ENCODE measurements at regions not wholly inside any gene's neighbourhood (a gene's known extent, or its start where the extent isn't known, plus 50 kb on each side); places are given as distances from the start of the nearest gene placed in this dataset.

DNA sequence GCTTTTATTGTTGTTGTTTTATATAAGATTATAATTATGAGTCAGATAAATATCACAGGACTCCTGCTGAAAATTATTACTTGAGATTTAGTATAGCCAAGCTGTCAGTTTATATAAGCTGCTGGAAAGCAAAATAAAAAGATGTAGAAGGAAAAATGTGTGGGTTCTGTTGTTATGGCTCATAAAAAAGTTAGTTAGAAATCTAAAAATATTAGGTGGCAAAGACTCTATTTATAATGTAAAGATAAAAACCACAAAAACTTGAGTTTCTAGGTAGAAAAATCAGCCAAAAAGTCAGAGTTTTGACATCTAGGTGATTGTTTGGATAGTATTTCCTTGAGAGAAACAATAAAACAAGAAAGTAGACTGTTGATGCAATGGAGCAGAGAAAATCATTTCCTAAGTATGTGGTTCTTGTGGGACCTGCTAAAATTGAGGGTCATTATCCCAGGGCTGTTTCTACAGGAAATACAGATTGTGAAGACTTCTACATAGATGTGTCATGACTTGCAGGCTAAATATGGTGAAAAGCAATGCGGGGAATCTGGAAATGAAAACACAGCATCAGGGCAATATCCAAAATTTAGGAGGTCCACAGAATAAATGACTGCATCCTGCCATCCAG, 1109.6 kb upstream of the CADM2 start:
- H3K36me3 ChIP-seq (ENCODE audit: control insufficient read depth in 2 of 2, insufficient read depth in 2 of 2, low read length in 1 of 2) = no peaks in the 10 kb centered on the region
- H3K4me1 ChIP-seq (ENCODE audit: control insufficient read depth in 2 of 2, insufficient read depth in 2 of 2, low read length in 1 of 2) = no peaks in the 10 kb centered on the region
- no peak overlapping the region for H3K4me3 ChIP-seq (ENCODE audit: low read depth in 1 of 2, low read length in 2 of 2)
- H3K9me3 ChIP-seq (ENCODE audit: control insufficient read depth in 2 of 2, insufficient read depth in 1 of 2, low read depth in 1 of 2, low read length in 1 of 2) = no peaks in the 10 kb centered on the region
- H3K27me3 ChIP-seq (ENCODE audit: control insufficient read depth in 1 of 2, insufficient read depth in 2 of 2, low read length in 2 of 2) = no peaks in the 10 kb centered on the region
- 77 to 92% methylated on average over 1 of the region's 1 CpG for WGBS, 2 donors
- no peak overlapping the region for H3K27ac ChIP-seq (ENCODE audit: low read depth in 2 of 2, low read length in 1 of 2)

DNA sequence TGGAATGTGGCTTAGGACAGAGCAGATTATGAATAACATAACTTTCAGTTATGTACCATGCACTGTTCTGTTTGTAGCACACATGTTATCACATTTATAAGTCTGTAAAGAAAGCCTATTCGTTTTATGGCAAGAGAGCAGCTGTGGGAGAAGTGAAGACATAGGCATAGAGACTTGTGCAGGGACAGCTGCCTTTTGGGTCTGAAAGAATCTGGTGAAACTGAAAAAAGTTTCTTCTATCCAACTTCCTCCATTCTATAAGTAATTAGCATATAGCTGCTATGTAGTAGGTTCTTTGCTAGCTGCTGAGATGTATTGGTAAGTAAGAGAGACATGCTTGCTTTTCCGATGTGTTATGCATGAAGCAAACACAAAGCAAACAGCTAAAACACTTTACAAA, 1095.4 kb upstream of the CADM2 start:
- H3K9me3 ChIP-seq (ENCODE audit: control insufficient read depth in 2 of 2, insufficient read depth in 1 of 2, low read depth in 1 of 2, low read length in 1 of 2) = peaks cover 0 to 4% of the 10 kb centered on the region in 2 donors
- H3K27ac ChIP-seq (ENCODE audit: low read depth in 2 of 2, low read length in 1 of 2) = no peak overlapping the region
- H3K27me3 ChIP-seq (ENCODE audit: control insufficient read depth in 1 of 2, insufficient read depth in 2 of 2, low read length in 2 of 2) = no peaks in the 10 kb centered on the region
- H3K4me3 ChIP-seq (ENCODE audit: low read depth in 1 of 2, low read length in 2 of 2) = no peak overlapping the region
- no peaks in the 10 kb centered on the region for H3K36me3 ChIP-seq (ENCODE audit: control insufficient read depth in 2 of 2, insufficient read depth in 2 of 2, low read length in 1 of 2)
- H3K4me1 ChIP-seq (ENCODE audit: control insufficient read depth in 2 of 2, insufficient read depth in 2 of 2, low read length in 1 of 2) = no peaks in the 10 kb centered on the region
- 64 to 67% methylated on average over 2 of the region's 2 CpGs for WGBS, 2 donors

GRCh38 chr3:83868909-83869567, 1089.8 kb upstream of the CADM2 start:
- 86 to 89% methylated on average over 2 of the region's 2 CpGs for WGBS, 2 donors
- H3K9me3 ChIP-seq (ENCODE audit: control insufficient read depth in 2 of 2, insufficient read depth in 1 of 2, low read depth in 1 of 2, low read length in 1 of 2) = no peaks in the 10 kb centered on the region

DNA sequence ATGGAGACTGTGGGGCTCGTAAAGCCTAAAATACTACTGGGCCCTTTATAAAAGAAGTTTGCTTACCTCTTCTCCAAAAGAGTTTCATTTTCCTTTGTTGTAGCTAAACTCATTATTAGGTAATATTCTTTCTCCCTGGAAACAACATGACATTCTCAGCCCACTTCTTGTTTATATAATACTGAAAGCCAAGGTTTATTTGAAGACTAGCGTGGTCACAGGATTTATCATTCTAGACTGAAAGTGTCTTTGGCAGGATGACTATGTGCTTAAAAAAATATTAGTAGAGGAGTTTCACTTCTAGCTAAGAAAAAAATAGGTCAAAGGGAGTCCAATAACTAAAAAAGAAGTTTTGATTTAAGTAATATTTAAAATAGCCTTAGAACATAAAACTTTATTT, 1085.2 kb upstream of the CADM2 start:
- H3K4me1 ChIP-seq (ENCODE audit: control insufficient read depth in 2 of 2, insufficient read depth in 2 of 2, low read length in 1 of 2) = no peaks in the 10 kb centered on the region
- no peaks in the 10 kb centered on the region for H3K27me3 ChIP-seq (ENCODE audit: control insufficient read depth in 1 of 2, insufficient read depth in 2 of 2, low read length in 2 of 2)
- H3K4me3 ChIP-seq (ENCODE audit: low read depth in 1 of 2, low read length in 2 of 2) = no peak overlapping the region
- H3K36me3 ChIP-seq (ENCODE audit: control insufficient read depth in 2 of 2, insufficient read depth in 2 of 2, low read length in 1 of 2) = no peaks in the 10 kb centered on the region
- H3K27ac ChIP-seq (ENCODE audit: low read depth in 2 of 2, low read length in 1 of 2) = no peak overlapping the region
- H3K9me3 ChIP-seq (ENCODE audit: control insufficient read depth in 2 of 2, insufficient read depth in 1 of 2, low read depth in 1 of 2, low read length in 1 of 2) = no peaks in the 10 kb centered on the region
- 34% methylated on average over 2 of the region's 2 CpGs for WGBS, 2 donors

More at GRCh38 chr3:83868909-83869567, 1089.8 kb upstream of the CADM2 start:
- Histone ChIP-seq H3K27me3 (ENCODE audit: control insufficient read depth in 1 of 2, insufficient read depth in 2 of 2, low read length in 2 of 2) (no peaks in the 10 kb centered on the region), H3K4me1 (ENCODE audit: control insufficient read depth in 2 of 2, insufficient read depth in 2 of 2, low read length in 1 of 2) (no peaks in the 10 kb centered on the region), H3K36me3 (ENCODE audit: control insufficient read depth in 2 of 2, insufficient read depth in 2 of 2, low read length in 1 of 2) (no peaks in the 10 kb centered on the region), H3K27ac (ENCODE audit: low read depth in 2 of 2, low read length in 1 of 2) (no peak overlapping the region), H3K4me3 (ENCODE audit: low read depth in 1 of 2, low read length in 2 of 2) (no peak overlapping the region)

GRCh38 chr3:83877910-83878309, 1080.9 kb upstream of the CADM2 start:
- 54 to 74% methylated on average over 3 of the region's 3 CpGs for WGBS, 2 donors
- Histone ChIP-seq H3K9me3 (ENCODE audit: control insufficient read depth in 2 of 2, insufficient read depth in 1 of 2, low read depth in 1 of 2, low read length in 1 of 2) (no peaks in the 10 kb centered on the region), H3K4me1 (ENCODE audit: control insufficient read depth in 2 of 2, insufficient read depth in 2 of 2, low read length in 1 of 2) (no peaks in the 10 kb centered on the region), H3K4me3 (ENCODE audit: low read depth in 1 of 2, low read length in 2 of 2) (no peak overlapping the region), H3K27me3 (ENCODE audit: control insufficient read depth in 1 of 2, insufficient read depth in 2 of 2, low read length in 2 of 2) (no peaks in the 10 kb centered on the region), H3K36me3 (ENCODE audit: control insufficient read depth in 2 of 2, insufficient read depth in 2 of 2, low read length in 1 of 2) (no peaks in the 10 kb centered on the region), H3K27ac (ENCODE audit: low read depth in 2 of 2, low read length in 1 of 2) (no peak overlapping the region)

GRCh38 chr3:83882701-83883100, 1076.1 kb upstream of the CADM2 start:
- Histone ChIP-seq H3K27me3 (ENCODE audit: control insufficient read depth in 1 of 2, insufficient read depth in 2 of 2, low read length in 2 of 2) (no peaks in the 10 kb centered on the region), H3K27ac (ENCODE audit: low read depth in 2 of 2, low read length in 1 of 2) (no peak overlapping the region), H3K9me3 (ENCODE audit: control insufficient read depth in 2 of 2, insufficient read depth in 1 of 2, low read depth in 1 of 2, low read length in 1 of 2) (no peaks in the 10 kb centered on the region), H3K36me3 (ENCODE audit: control insufficient read depth in 2 of 2, insufficient read depth in 2 of 2, low read length in 1 of 2) (no peaks in the 10 kb centered on the region), H3K4me3 (ENCODE audit: low read depth in 1 of 2, low read length in 2 of 2) (no peak overlapping the region), H3K4me1 (ENCODE audit: control insufficient read depth in 2 of 2, insufficient read depth in 2 of 2, low read length in 1 of 2) (no peaks in the 10 kb centered on the region)
- WGBS, 2 donors = 93 to 99% methylated on average over 2 of the region's 2 CpGs

GRCh38 chr3:83890039-83890762, 1068.6 kb upstream of the CADM2 start:
- Histone ChIP-seq H3K4me1 (ENCODE audit: control insufficient read depth in 2 of 2, insufficient read depth in 2 of 2, low read length in 1 of 2) (no peaks in the 10 kb centered on the region), H3K36me3 (ENCODE audit: control insufficient read depth in 2 of 2, insufficient read depth in 2 of 2, low read length in 1 of 2) (no peaks in the 10 kb centered on the region), H3K27me3 (ENCODE audit: control insufficient read depth in 1 of 2, insufficient read depth in 2 of 2, low read length in 2 of 2) (no peaks in the 10 kb centered on the region), H3K9me3 (ENCODE audit: control insufficient read depth in 2 of 2, insufficient read depth in 1 of 2, low read depth in 1 of 2, low read length in 1 of 2) (no peaks in the 10 kb centered on the region), H3K4me3 (ENCODE audit: low read depth in 1 of 2, low read length in 2 of 2) (no peak overlapping the region), H3K27ac (ENCODE audit: low read depth in 2 of 2, low read length in 1 of 2) (no peak overlapping the region)
- WGBS, 2 donors = 77 to 82% methylated on average over 1 of the region's 1 CpG

GRCh38 chr3:83890763-83891135, 1068.0 kb upstream of the CADM2 start:
- WGBS, 2 donors = 76 to 78% methylated on average over 2 of the region's 2 CpGs
- H3K4me1 ChIP-seq (ENCODE audit: control insufficient read depth in 2 of 2, insufficient read depth in 2 of 2, low read length in 1 of 2) = no peaks in the 10 kb centered on the region

GRCh38 chr3:83894223-83894622, 1064.6 kb upstream of the CADM2 start:
- no peaks in the 10 kb centered on the region for H3K27me3 ChIP-seq (ENCODE audit: control insufficient read depth in 1 of 2, insufficient read depth in 2 of 2, low read length in 2 of 2)
- no peak overlapping the region for H3K4me3 ChIP-seq (ENCODE audit: low read depth in 1 of 2, low read length in 2 of 2)
- 66 to 68% methylated on average over 2 of the region's 2 CpGs for WGBS, 2 donors
- no peaks in the 10 kb centered on the region for H3K9me3 ChIP-seq (ENCODE audit: control insufficient read depth in 2 of 2, insufficient read depth in 1 of 2, low read depth in 1 of 2, low read length in 1 of 2)
- H3K4me1 ChIP-seq (ENCODE audit: control insufficient read depth in 2 of 2, insufficient read depth in 2 of 2, low read length in 1 of 2) = no peaks in the 10 kb centered on the region
- H3K36me3 ChIP-seq (ENCODE audit: control insufficient read depth in 2 of 2, insufficient read depth in 2 of 2, low read length in 1 of 2) = no peaks in the 10 kb centered on the region
- H3K27ac ChIP-seq (ENCODE audit: low read depth in 2 of 2, low read length in 1 of 2) = no peak overlapping the region

More at GRCh38 chr3:83890763-83891135, 1068.0 kb upstream of the CADM2 start:
- no peak overlapping the region for H3K4me3 ChIP-seq (ENCODE audit: low read depth in 1 of 2, low read length in 2 of 2)
- no peak overlapping the region for H3K27ac ChIP-seq (ENCODE audit: low read depth in 2 of 2, low read length in 1 of 2)
- no peaks in the 10 kb centered on the region for H3K36me3 ChIP-seq (ENCODE audit: control insufficient read depth in 2 of 2, insufficient read depth in 2 of 2, low read length in 1 of 2)
- no peaks in the 10 kb centered on the region for H3K27me3 ChIP-seq (ENCODE audit: control insufficient read depth in 1 of 2, insufficient read depth in 2 of 2, low read length in 2 of 2)
- no peaks in the 10 kb centered on the region for H3K9me3 ChIP-seq (ENCODE audit: control insufficient read depth in 2 of 2, insufficient read depth in 1 of 2, low read depth in 1 of 2, low read length in 1 of 2)

Measured in esophagus (tissue), 2 donors.